ENCODE measurements at regions not wholly inside any gene's neighbourhood (a gene's known extent, or its start where the extent isn't known, plus 50 kb on each side); places are given as distances from the start of the nearest gene placed in this dataset.
A peak's percentile ranks its signal among the peaks of the same experiment; 100 is the strongest.
"Not testable (repeated sequence)": the region's sequence is repeated elsewhere in the genome, so short reads cannot be mapped to it uniquely, and the experiment has no call there.

- DNase-seq (ENCODE audit: low spot score) = no peak
Measured at GRCh38 chr9:86624630-86625029, 270.4 kb upstream of the TUT7 start.

- DNase-seq (ENCODE audit: low spot score) = peak; percentile 12
Measured at GRCh38 chr9:86614871-86615849, 260.9 kb upstream of the TUT7 start.

DNA sequence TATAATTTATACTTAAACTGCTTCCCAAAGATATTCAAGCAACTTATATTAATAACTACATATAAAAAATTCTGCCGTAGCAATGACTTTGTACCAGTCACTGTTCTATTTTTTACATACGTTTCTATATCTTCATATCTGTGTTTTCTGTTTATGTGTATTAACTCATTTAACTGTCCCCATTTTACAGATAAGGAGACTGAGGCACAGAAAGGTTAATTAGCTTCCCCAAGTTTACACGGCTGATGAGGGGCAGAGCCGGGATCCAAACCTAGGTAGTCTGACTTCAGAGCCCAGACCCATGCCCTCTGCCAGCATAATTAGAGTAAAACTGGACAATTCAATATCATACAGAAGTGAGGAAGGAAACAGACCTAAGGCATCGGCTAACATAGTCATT lies 259.7 kb upstream of the TUT7 start:
- no peak for DNase-seq (ENCODE audit: low spot score)

DNA sequence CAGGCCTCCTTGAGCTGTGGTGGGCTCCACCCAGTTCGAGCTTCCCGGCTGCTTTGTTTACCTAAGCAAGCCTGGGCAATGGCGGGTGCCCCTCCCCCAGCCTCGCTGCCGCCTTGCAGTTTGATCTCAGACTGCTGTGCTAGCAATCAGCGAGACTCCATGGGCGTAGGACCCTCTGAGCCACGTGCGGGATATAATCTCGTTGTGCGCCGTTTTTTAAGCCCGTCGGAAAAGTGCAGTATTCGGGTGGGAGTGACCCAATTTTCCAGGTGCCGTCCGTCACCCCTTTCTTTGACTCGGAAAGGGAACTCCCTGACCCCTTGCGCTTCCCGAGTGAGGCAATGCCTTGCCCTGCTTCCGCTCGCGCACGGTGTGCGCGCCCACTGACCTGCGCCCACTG lies 257.3 kb upstream of the TUT7 start:
- DNase-seq (ENCODE audit: low spot score) = not testable (repeated sequence)

DNA sequence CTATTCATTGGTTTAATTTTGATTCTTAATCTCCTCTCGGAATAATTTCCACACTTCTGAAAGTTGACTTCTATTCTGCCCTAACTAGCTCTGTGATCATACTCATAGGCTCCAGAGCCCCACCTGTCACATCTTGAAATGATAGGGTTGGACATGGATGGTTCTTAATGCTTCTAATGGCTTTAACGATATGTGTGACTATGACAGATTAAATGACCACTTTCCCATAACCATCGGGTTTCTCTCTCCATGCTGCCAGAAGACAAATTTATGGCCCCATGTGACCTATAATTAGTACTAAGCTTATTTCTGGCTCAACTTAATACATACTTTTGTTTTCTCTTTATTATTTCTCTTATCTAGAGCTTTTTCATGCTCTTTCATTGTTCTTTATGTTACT lies 251.1 kb upstream of the TUT7 start:
- no peak for DNase-seq (ENCODE audit: low spot score)

- DNase-seq (ENCODE audit: low spot score) = no peak
Measured at GRCh38 chr9:86604741-86605140, 250.5 kb upstream of the TUT7 start.

DNA sequence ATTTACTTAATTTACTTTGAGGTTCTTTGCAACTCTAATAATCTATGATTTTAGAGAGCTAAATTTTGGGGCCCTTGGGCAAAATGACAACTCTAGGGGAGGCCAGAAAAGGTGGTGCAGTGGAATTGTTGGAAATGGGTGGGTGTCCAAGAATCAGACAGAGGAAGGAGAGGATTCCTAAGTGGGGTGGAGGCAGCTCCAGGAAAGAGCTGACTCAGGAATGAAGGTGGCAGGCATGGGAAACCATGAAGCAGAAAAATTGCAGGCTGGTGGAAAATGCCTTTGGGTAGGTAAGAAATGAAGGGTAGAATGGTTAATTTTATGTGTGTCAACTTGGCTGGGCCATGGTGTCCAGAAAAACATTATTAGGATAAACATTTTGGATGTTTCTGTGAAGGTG lies 248.5 kb upstream of the TUT7 start:
- no peak for DNase-seq (ENCODE audit: low spot score)

DNA sequence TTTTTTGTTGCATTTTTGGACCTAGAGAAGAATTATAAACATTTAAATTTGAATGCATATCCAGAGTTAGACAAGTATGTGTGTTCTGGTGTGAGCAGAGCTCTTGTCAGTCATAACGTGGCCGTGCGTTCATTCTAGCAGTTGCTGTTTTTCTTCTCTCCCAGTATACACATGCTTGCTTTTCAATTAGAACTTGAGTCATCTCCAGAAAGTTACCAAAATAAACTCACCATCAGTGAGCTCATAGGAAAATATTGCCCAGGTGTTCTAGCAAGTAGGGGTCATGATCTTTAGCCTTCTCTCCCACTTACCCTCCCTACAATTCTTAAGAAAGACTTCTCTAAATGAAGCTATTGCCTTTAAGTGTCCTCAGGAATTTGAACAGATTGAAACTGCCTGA lies 247.5 kb upstream of the TUT7 start:
- DNase-seq (ENCODE audit: low spot score) = no peak

DNA sequence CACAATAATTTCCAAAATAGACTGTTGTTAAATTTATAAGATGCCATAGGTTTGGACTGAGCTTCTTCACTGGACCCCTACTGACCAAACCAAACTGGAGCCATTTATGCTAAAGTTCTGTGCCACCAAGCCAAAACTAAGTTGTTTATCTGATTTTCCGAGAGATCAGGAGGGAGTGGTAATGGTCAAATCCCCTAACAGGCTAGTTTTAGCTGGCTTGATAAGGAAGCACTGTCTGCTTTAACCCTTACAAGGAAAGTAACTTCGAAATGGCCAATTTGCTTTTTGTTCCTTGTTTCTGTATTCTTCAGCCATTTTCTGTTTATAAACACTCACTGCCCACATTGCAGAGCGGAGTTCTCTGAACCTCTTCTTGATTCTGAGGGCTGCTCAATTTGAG lies 246.8 kb upstream of the TUT7 start:
- no peak for DNase-seq (ENCODE audit: low spot score)

DNA sequence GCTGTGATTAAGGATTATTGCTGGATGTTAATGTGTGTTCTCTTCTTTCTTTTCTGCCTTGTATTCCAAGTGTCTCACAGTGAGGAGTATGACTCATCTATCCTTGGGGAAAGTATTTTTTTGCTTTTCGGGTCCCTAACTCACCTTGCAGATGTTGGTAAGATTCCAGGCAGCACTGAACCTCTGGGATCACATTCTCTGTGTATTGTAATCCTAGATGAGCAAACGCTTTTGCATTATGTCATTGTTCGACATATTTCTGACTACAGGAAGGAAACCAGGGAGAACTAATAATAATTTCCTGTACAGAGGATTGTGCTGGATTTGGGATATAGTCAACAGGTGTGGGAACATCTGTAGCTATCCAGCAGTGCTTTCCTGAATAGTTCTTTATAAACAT lies 246.1 kb upstream of the TUT7 start:
- no peak for DNase-seq (ENCODE audit: low spot score)

DNA sequence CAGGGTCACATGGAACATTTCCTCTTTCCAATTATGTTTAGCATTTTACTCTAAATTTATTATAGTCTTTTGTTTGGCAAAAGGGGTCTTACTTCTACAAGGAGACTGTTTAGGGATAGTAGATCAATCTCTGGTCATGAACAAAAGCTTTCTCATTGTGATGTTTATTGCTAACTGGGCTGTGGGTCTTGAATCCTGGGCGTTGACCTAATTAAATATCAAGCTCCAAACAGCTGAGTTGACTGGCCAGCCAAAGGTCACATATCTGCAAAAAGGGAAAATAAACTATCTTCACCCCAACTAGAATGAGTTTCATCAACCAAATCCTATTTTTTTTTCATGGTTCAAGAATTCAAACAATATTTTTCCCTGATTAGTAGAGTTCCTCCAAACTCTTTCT lies 245.4 kb upstream of the TUT7 start:
- DNase-seq (ENCODE audit: low spot score) = no peak

DNA sequence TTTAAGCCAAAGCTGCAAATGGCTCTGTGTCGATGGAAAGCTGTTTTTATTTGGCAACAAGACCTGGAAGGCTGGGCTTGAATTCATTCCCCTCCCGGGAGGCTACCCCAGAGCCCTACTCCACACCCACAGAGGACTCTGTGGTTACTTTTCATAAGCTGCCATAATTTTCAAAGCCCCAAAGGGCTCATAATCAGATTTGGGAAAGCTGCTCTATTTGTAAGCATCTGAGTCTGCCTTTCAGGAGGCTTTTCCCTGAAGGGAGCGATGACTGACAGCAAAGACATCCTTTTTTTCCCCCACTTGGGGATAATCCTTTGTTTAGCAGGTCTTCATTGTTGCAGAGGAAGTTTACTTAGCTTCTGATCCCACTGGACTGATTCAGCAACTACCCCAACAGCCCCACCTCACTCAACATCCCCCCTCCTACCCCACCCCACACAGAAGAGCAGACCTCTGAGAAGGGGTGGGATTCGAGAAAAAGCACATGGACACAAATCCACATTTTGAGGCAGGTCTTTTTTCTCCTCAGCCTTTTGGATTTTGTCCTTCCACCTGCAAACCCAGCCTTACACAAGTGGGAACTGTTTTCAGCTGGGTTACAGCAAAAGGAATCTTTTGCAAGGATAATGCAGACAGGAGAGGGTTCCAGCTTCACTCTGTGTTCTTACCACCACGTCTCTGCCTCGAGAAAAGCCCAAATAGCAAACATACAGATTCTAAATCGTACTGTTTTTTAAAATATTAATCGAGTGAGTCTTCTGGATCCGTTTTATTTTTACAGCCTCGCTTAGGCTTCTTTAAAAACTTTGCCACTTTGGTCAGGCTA lies 244.4 kb upstream of the TUT7 start:
- DNase-seq (ENCODE audit: low spot score) = no peak

DNA sequence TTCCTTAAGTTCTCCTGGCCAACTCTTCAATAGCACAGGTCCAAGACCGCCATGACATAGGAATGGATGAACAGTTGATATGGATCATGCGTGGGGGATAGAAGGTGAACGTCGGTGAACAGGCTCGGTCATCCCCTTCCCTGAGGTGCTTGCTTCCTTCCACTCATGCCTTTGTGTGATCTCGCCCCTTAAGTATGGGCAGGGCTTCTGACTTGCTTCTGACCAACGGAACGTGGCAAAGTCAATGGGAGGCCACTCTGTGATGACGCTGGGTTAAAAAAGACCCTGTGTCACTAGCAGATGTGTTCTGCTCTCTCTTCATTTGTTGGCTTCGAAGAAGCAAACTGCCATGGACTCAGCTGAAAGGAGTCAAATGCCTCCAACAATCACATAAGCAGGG lies 240.5 kb upstream of the TUT7 start:
- DNase-seq (ENCODE audit: low spot score) = no peak

- DNase-seq (ENCODE audit: low spot score) = no peak
Measured at GRCh38 chr9:86591472-86591871, 237.3 kb upstream of the TUT7 start.

GRCh38 chr9:86589730-86590129 lies 235.5 kb upstream of the TUT7 start:
- DNase-seq (ENCODE audit: low spot score) = no peak

- DNase-seq (ENCODE audit: low spot score) = no peak
Measured at GRCh38 chr9:86589273-86589672, 235.1 kb upstream of the TUT7 start.

DNA sequence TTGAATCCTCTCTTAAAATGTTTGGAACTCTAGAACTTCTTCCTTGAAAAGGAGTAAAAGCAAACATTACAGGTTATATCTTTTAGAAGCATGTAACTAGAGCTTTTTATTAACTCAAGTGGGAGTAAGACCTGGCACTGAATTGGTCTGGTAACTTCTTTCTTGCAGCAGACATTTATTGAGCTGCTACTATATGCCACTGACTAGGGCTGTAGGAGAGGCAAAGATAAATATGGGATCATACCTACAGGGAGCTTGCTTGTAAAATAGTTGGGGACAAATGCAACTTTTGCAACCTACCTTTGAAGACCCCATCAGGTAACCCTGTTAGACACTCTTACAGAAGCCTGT lies 231.9 kb upstream of the TUT7 start:
- no peak for DNase-seq (ENCODE audit: low spot score)

DNA sequence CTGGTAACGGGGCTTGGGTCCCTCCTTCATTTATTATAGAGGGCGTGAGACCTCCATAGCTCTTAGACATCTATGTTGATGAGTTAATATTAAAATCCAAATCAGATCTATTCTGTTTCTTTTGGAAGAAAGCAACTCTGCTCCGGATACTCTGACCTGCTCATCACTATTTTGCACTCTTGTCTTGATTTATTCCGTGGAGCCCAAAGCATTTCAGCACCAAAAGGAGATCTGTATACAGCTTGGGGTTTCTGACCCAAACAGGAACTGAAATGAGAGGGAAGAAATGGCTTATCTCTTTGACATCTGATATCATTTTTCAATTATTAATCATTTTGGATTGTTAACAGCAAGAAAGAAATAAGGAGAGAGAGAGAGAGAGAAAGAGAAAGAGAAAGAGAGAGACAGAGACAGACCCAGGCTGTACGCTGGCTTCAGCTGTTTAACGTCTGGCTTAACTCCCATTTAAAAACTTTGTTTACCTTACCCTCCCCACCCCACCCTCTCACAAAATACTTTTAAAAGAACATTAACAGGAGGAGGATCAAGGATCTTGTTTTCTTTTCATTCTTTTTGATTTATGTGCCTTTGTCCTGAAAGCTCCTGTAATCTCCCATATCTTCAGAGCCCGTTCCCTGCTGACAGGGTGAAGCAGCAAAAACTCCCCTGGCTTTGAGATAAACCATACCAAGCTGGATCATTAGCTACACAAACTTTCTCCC lies 231.4 kb upstream of the TUT7 start:
- no peak for DNase-seq (ENCODE audit: low spot score)

- no peak for DNase-seq (ENCODE audit: low spot score)
Measured at GRCh38 chr9:86580688-86581087, 226.5 kb upstream of the TUT7 start.

- no peak for DNase-seq (ENCODE audit: low spot score)
Measured at GRCh38 chr9:86578722-86579121, 224.5 kb upstream of the TUT7 start.

GRCh38 chr9:86577420-86578333 lies 223.5 kb upstream of the TUT7 start:
- DNase-seq (ENCODE audit: low spot score) = no peak

All from activated CD4-positive, alpha-beta T cell treated with anti-CD3 and anti-CD28 coated beads, Interleukin-2, Interleukin-4, amounts not matched to agents 100 ng/mL and 50 ng/mL, durations not matched to agents 16 hours and 8 hours (primary cell).